ENCODE measurements at regions not wholly inside any gene's neighbourhood (a gene's known extent, or its start where the extent isn't known, plus 50 kb on each side); places are given as distances from the start of the nearest gene placed in this dataset.

- no peak for DNase-seq
- no peak for ATAC-seq
- intact Hi-C loops (cut with DNase I, micrococcal nuclease) = no loop called here
Measured at GRCh38 chr9:19732441-19732951, 56.3 kb downstream of the SLC24A2 start.

- DNase-seq (no peak), ATAC-seq (no peak)
- intact Hi-C loops (cut with DNase I, micrococcal nuclease) = no loop called here
Measured at GRCh38 chr9:19728101-19728500, 60.7 kb downstream of the SLC24A2 start.

GRCh38 chr9:19725970-19726369 lies 62.9 kb downstream of the SLC24A2 start:
- DNase-seq = no peak
- no peak for ATAC-seq
- intact Hi-C loops (cut with DNase I, micrococcal nuclease) = no loop called here

- intact Hi-C loops (cut with DNase I, micrococcal nuclease) = no loop called here
- DNase-seq (no peak), ATAC-seq (no peak)
Measured at GRCh38 chr9:19720377-19720776, 68.5 kb downstream of the SLC24A2 start.

- DNase-seq = no peak
- no peak for ATAC-seq
- intact Hi-C loops (cut with DNase I, micrococcal nuclease) = no loop called here
Measured at GRCh38 chr9:19703702-19704101, 85.1 kb downstream of the SLC24A2 start.

- ATAC-seq = no peak
- no peak for DNase-seq
- intact Hi-C loops (cut with DNase I, micrococcal nuclease) = no loop called here
Measured at GRCh38 chr9:19701991-19702390, 86.8 kb downstream of the SLC24A2 start.

- intact Hi-C loops (cut with DNase I, micrococcal nuclease) = no loop called here
- DNase-seq = no peak
- no peak for ATAC-seq
Measured at GRCh38 chr9:19701274-19701673, 87.6 kb downstream of the SLC24A2 start.

- intact Hi-C loops (cut with DNase I, micrococcal nuclease) = no loop called here
- DNase-seq (no peak), ATAC-seq (no peak)
Measured at GRCh38 chr9:19700699-19701098, 88.1 kb downstream of the SLC24A2 start.

GRCh38 chr9:19699756-19700155 lies 89.1 kb downstream of the SLC24A2 start:
- no peak for ATAC-seq
- intact Hi-C loops (cut with DNase I, micrococcal nuclease) = no loop called here

GRCh38 chr9:19698960-19699359 lies 89.9 kb downstream of the SLC24A2 start:
- no peak for ATAC-seq
- intact Hi-C loops (cut with DNase I, micrococcal nuclease) = no loop called here

More at GRCh38 chr9:19699756-19700155, 89.1 kb downstream of the SLC24A2 start:
- no peak for DNase-seq

GRCh38 chr9:19694601-19695000 lies 94.2 kb downstream of the SLC24A2 start:
- ATAC-seq (no peak), DNase-seq (no peak)
- intact Hi-C loops (cut with DNase I, micrococcal nuclease) = no loop called here

More at GRCh38 chr9:19698960-19699359, 89.9 kb downstream of the SLC24A2 start:
- DNase-seq = no peak

GRCh38 chr9:19690128-19690527 lies 98.7 kb downstream of the SLC24A2 start:
- DNase-seq = no peak
- no peak for ATAC-seq
- intact Hi-C loops (cut with DNase I, micrococcal nuclease) = no loop called here

- DNase-seq = no peak
- intact Hi-C loops (cut with DNase I, micrococcal nuclease) = no loop called here
- no peak for ATAC-seq
Measured at GRCh38 chr9:19689328-19690101, 99.3 kb downstream of the SLC24A2 start.

GRCh38 chr9:19683715-19684114 lies 105.1 kb downstream of the SLC24A2 start:
- no peak for ATAC-seq
- intact Hi-C loops (cut with DNase I, micrococcal nuclease) = no loop called here

GRCh38 chr9:19682397-19682796 lies 106.4 kb downstream of the SLC24A2 start:
- DNase-seq (no peak), ATAC-seq (no peak)
- intact Hi-C loops (cut with DNase I, micrococcal nuclease) = no loop called here

More at GRCh38 chr9:19683715-19684114, 105.1 kb downstream of the SLC24A2 start:
- no peak for DNase-seq

- intact Hi-C loops (cut with DNase I, micrococcal nuclease) = no loop called here
- ATAC-seq (no peak), DNase-seq (no peak)
Measured at GRCh38 chr9:19681846-19682245, 107.0 kb downstream of the SLC24A2 start.

- intact Hi-C loops (cut with DNase I, micrococcal nuclease) = no loop called here
- no peak for DNase-seq
- no peak for ATAC-seq
Measured at GRCh38 chr9:19677924-19678323, 110.9 kb downstream of the SLC24A2 start.

GRCh38 chr9:19675492-19675891 lies 113.3 kb downstream of the SLC24A2 start:
- no peak for DNase-seq
- no peak for ATAC-seq
- intact Hi-C loops (cut with DNase I, micrococcal nuclease) = no loop called here

- DNase-seq (no peak), ATAC-seq (no peak)
- intact Hi-C loops (cut with DNase I, micrococcal nuclease) = no loop called here
Measured at GRCh38 chr9:19666575-19666974, 122.3 kb downstream of the SLC24A2 start.

GRCh38 chr9:19665146-19665863 lies 123.5 kb downstream of the SLC24A2 start:
- ATAC-seq (no peak), DNase-seq (no peak)
- intact Hi-C loops (cut with DNase I, micrococcal nuclease) = no loop called here

All from left colon (tissue), 2 donors.